ENCODE measurements at regions not wholly inside any gene's neighbourhood (a gene's known extent, or its start where the extent isn't known, plus 50 kb on each side); places are given as distances from the start of the nearest gene placed in this dataset.

GRCh38 chr17:14776791-14777190 is 475.9 kb downstream of the HS3ST3B1 start:
- TF ChIP-seq CTCF (IDR thresholded peaks at IDR 0.05; ENCODE audit: low read depth, low read length): no peak
- TF ChIP-seq EZH2phosphoT487 (IDR thresholded peaks at IDR 0.05; ENCODE audit: low read depth): no peak
